Osteoblast (primary cell): ENCODE measurements at regions not wholly inside any gene's neighbourhood (a gene's known extent, or its start where the extent isn't known, plus 50 kb on each side); places are given as distances from the start of the nearest gene placed in this dataset.

ENCODE experiments used
- DNase-seq: peaks from one replicate; pipeline ENCODE4 v3.0.0; 2011; ENCODE audit warnings: low spot score, mixed read lengths; ENCODE audit not compliant: insufficient read length; ENCODE audit errors: missing footprints
- H2AFZ ChIP-seq: 2 replicates; pipeline ENCODE4 v1.6.0; 2011; ENCODE audit warnings: mild to moderate bottlenecking, low read length
- H3K27ac ChIP-seq: 2 replicates; pipeline ENCODE4 v1.5.1; 2011; ENCODE audit warnings: mild to moderate bottlenecking, low read depth, low read length, moderate library complexity
- H3K27me3 ChIP-seq: 2 replicates; pipeline ENCODE4 v1.6.0; 2012; ENCODE audit warnings: mild to moderate bottlenecking, control low read depth, inconsistent platforms, low read length, moderate library complexity; ENCODE audit not compliant: insufficient read depth
- H3K36me3 ChIP-seq: 2 replicates; pipeline ENCODE4 v1.5.1; 2011; ENCODE audit warnings: mild to moderate bottlenecking, low read length, control low read depth, moderate library complexity; ENCODE audit not compliant: insufficient read depth
- H3K4me1 ChIP-seq: 2 replicates; pipeline ENCODE4 v1.5.1; 2011; ENCODE audit warnings: mild to moderate bottlenecking, low read length, control low read depth, moderate library complexity; ENCODE audit not compliant: insufficient read depth
- H3K4me2 ChIP-seq: 2 replicates; pipeline ENCODE4 v1.6.0; 2011; ENCODE audit warnings: mild to moderate bottlenecking, low read length; ENCODE audit not compliant: insufficient read depth
- H3K4me3 ChIP-seq: fragments of 200-600 bp; sonication (generic); 3 replicates; pipeline ENCODE4 v1.5.1; 2012; ENCODE audit warnings: mild to moderate bottlenecking, low read length, inconsistent platforms; ENCODE audit not compliant: insufficient read depth
- H3K79me2 ChIP-seq: 2 replicates; pipeline ENCODE4 v1.6.0; 2012; ENCODE audit warnings: mild to moderate bottlenecking, low read length, control low read depth, inconsistent platforms; ENCODE audit not compliant: insufficient read depth
- H3K9me3 ChIP-seq: 2 replicates; pipeline ENCODE4 v1.5.1; 2011; ENCODE audit warnings: low read depth, low read length, control low read depth
- H4K20me1 ChIP-seq: 2 replicates; pipeline ENCODE4 v1.6.0; 2012; ENCODE audit warnings: mild to moderate bottlenecking, low read length, control low read depth; ENCODE audit not compliant: insufficient read depth
- CTCF ChIP-seq: IDR thresholded peaks from 2 replicates; pipeline ENCODE4 v1.5.1; 2011; ENCODE audit warnings: mild to moderate bottlenecking, low read depth, low read length, moderate library complexity; ENCODE audit errors: extremely low read depth

GRCh38 chr15:93182703-93183205 lies 93.7 kb upstream of the RGMA start:
- no peaks in the 10 kb centered on the region for H3K4me1 ChIP-seq
- no peak overlapping the region for H3K4me2 ChIP-seq
- no peaks in the 10 kb centered on the region for H3K27me3 ChIP-seq
- no peak overlapping the region for H3K27ac ChIP-seq
- H2AFZ ChIP-seq: no peak overlapping the region
- H3K36me3 ChIP-seq: no peaks in the 10 kb centered on the region
- no peaks in the 10 kb centered on the region for H4K20me1 ChIP-seq
- no peaks in the 10 kb centered on the region for H3K79me2 ChIP-seq
- no peak for DNase-seq
- TF ChIP-seq CTCF: no peak
- no peaks in the 10 kb centered on the region for H3K9me3 ChIP-seq
- no peak overlapping the region for H3K4me3 ChIP-seq

- H2AFZ ChIP-seq: no peak overlapping the region
- DNase-seq: no peak
- TF ChIP-seq CTCF: no peak
- H3K27ac ChIP-seq: no peak overlapping the region
- no peaks in the 10 kb centered on the region for H3K4me1 ChIP-seq
- no peaks in the 10 kb centered on the region for H3K79me2 ChIP-seq
- H3K36me3 ChIP-seq: no peaks in the 10 kb centered on the region
- H3K9me3 ChIP-seq: no peaks in the 10 kb centered on the region
- no peaks in the 10 kb centered on the region for H3K27me3 ChIP-seq
- no peak overlapping the region for H3K4me3 ChIP-seq
- no peak overlapping the region for H3K4me2 ChIP-seq
- H4K20me1 ChIP-seq: no peaks in the 10 kb centered on the region
Observed at GRCh38 chr15:93180656-93181055, 91.6 kb upstream of the RGMA start.

- no peak overlapping the region for H2AFZ ChIP-seq
- H3K27me3 ChIP-seq: no peaks in the 10 kb centered on the region
- DNase-seq: no peak
- H3K9me3 ChIP-seq: no peaks in the 10 kb centered on the region
- no peaks in the 10 kb centered on the region for H3K79me2 ChIP-seq
- no peak overlapping the region for H3K27ac ChIP-seq
- TF ChIP-seq CTCF: no peak
- H3K4me3 ChIP-seq: no peak overlapping the region
- H3K36me3 ChIP-seq: no peaks in the 10 kb centered on the region
- H3K4me2 ChIP-seq: no peak overlapping the region
- no peaks in the 10 kb centered on the region for H3K4me1 ChIP-seq
- H4K20me1 ChIP-seq: no peaks in the 10 kb centered on the region
Observed at GRCh38 chr15:93180128-93180527, 91.1 kb upstream of the RGMA start.

GRCh38 chr15:93179700-93180102 lies 90.7 kb upstream of the RGMA start:
- Histone ChIP-seq H3K9me3 (no peaks in the 10 kb centered on the region), H3K4me3 (no peak overlapping the region), H3K4me2 (no peak overlapping the region), H2AFZ (no peak overlapping the region), H3K79me2 (no peaks in the 10 kb centered on the region), H3K27ac (no peak overlapping the region), H3K4me1 (no peaks in the 10 kb centered on the region), H3K27me3 (no peaks in the 10 kb centered on the region), H4K20me1 (no peaks in the 10 kb centered on the region), H3K36me3 (no peaks in the 10 kb centered on the region)
- DNase-seq: no peak
- no peak for TF ChIP-seq CTCF
